CD4-positive, alpha-beta T cell (primary cell): ENCODE measurements at regions not wholly inside any gene's neighbourhood (a gene's known extent, or its start where the extent isn't known, plus 50 kb on each side); places are given as distances from the start of the nearest gene placed in this dataset.

Source experiments
- ATAC-seq: fragments of 200-7000 bp; cut with Tn5 transposase; one replicate; pipeline ENCODE4 v1.10.0; 2022; ENCODE audit warnings: mild to moderate bottlenecking; ENCODE audit not compliant: poor library complexity
- CTCF ChIA-PET: fragments of 350-600 bp; sonication (Branson Sonifier 250); formaldehyde crosslinking; loops from one replicate; lab custom pipeline; 2021; ENCODE audit warnings: antibody characterized with exemption, inconsistent platforms; lab: Charles Lee
- POLR2A ChIA-PET: fragments of 350-600 bp; sonication (Branson Sonifier 250); formaldehyde crosslinking; loops from one replicate; lab custom pipeline; 2021; ENCODE audit warnings: antibody characterized with exemption, inconsistent platforms; lab: Charles Lee
- DNase-seq, 14 experiments: peaks; one replicate each; pipeline ENCODE4 v3.0.0-alpha.2; 2013 to 2020; ENCODE audit warnings: mixed read lengths in 2 of 14
- H3K27ac ChIP-seq, 2 donors: one replicate each; pipeline versions ENCODE4 v1.5.1 to v1.7.0; 2013; ENCODE audit warnings: low read length in 2 of 2, low read depth in 1 of 2, mild to moderate bottlenecking in 1 of 2
- H3K27me3 ChIP-seq, 2 experiments: 1 replicate in 1 of 2; 2 replicates in 1 of 2; pipeline versions ENCODE4 v1.6.1 to v1.7.0; 2013; ENCODE audit warnings: low read length in 2 of 2, control low read depth in 1 of 2, mild to moderate bottlenecking in 1 of 2, moderate library complexity in 1 of 2; ENCODE audit not compliant: insufficient read depth in 2 of 2, control insufficient read depth in 1 of 2
- H3K36me3 ChIP-seq: one replicate; pipeline ENCODE4 v1.6.1; 2013; ENCODE audit warnings: low read length, control low read depth; ENCODE audit not compliant: insufficient read depth
- H3K4me1 ChIP-seq: one replicate; pipeline ENCODE4 v1.6.1; 2013; ENCODE audit warnings: low read length, control low read depth; ENCODE audit not compliant: insufficient read depth
- H3K4me3 ChIP-seq: one replicate; pipeline ENCODE4 v1.5.1; 2013; ENCODE audit warnings: mild to moderate bottlenecking, low read length, moderate library complexity
- H3K9me3 ChIP-seq, 2 experiments: 1 replicate in 1 of 2; 2 replicates in 1 of 2; pipeline versions ENCODE4 v1.6.1 to v1.7.0; 2013; ENCODE audit warnings: low read length in 2 of 2, mild to moderate bottlenecking in 2 of 2, control low read depth in 1 of 2, moderate library complexity in 1 of 2; ENCODE audit not compliant: control insufficient read depth in 1 of 2, insufficient read depth in 1 of 2
- H3K27ac Mint-ChIP-seq: one replicate; pipeline ENCODE4 v1.8.0; 2020; ENCODE audit warnings: mixed read lengths
- H3K27me3 Mint-ChIP-seq: one replicate; pipeline ENCODE4 v1.8.0; 2021; ENCODE audit warnings: mixed read lengths
- H3K36me3 Mint-ChIP-seq: one replicate; pipeline ENCODE4 v1.8.0; 2021; ENCODE audit warnings: low read depth, mixed read lengths
- H3K4me1 Mint-ChIP-seq: one replicate; pipeline ENCODE4 v1.8.0; 2021; ENCODE audit warnings: low read depth, mixed read lengths
- H3K4me3 Mint-ChIP-seq: one replicate; pipeline ENCODE4 v1.8.0; 2020; ENCODE audit warnings: mild to moderate bottlenecking, mixed read lengths
- H3K9me3 Mint-ChIP-seq: one replicate; pipeline ENCODE4 v1.8.0; 2020; ENCODE audit warnings: mixed read lengths
- intact Hi-C, 2 experiments: fragments of 100-400 bp; cut with DNase I in 1 of 2; cut with micrococcal nuclease in 1 of 2; formaldehyde crosslinking; loops; one replicate each; pipeline versions ENCODE4 v1.15.1 to v1.9.0; 2023 to 2025; cut with DNase I, micrococcal nuclease
- TF ChIP-seq, protein P1 (sequence below): fragments of 200-600 bp; IDR thresholded peaks from one replicate; pipeline ENCODE4 v1.8.0; 2022; ENCODE audit warnings: antibody characterized with exemption, mild to moderate bottlenecking

DNA sequence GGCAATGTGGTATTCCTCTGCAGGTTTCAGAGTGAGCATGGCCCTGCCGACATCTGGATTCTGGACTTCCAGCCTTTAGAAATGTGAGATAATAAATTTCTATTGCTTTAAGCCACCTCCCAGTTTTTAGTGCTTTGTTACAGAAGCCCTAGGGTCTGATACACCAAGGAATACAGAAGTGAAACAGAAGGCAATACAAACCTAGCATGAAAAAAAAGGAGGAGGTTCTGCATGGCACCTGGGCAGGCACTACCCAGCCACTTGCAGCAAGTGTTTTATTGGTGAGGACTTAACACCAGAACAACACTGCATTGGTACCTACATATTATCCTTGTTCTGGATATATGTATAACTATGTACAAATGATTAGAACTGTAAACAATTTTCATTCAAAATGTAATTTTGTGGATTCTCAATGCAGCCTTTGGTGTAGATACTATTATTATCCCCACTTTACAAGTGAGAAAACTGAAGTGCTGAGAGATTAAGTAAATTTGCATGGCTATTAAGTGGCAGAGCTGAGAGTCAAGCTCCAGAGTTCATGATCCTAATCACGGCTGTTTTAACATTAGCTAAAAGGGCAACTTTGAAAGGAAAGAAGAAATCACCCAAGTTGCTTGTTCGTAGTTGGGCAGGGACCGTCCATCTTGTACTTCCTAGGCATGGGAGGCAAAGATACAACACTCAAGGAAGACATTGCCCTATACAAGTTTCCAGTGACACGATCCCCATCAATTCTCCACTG, 71.8 kb downstream of the IL21 start:
- Histone ChIP-seq H3K27me3 (no peaks in the 10 kb centered on the region), H3K4me1 (no peaks in the 10 kb centered on the region), H3K9me3 (no peaks in the 10 kb centered on the region), H3K4me3 (no peak overlapping the region), H3K36me3 (no peaks in the 10 kb centered on the region), H3K27ac (no peak overlapping the region)
- H3K9me3 Mint-ChIP-seq = no peaks in the 10 kb centered on the region
- TF ChIP-seq, protein P1, sequence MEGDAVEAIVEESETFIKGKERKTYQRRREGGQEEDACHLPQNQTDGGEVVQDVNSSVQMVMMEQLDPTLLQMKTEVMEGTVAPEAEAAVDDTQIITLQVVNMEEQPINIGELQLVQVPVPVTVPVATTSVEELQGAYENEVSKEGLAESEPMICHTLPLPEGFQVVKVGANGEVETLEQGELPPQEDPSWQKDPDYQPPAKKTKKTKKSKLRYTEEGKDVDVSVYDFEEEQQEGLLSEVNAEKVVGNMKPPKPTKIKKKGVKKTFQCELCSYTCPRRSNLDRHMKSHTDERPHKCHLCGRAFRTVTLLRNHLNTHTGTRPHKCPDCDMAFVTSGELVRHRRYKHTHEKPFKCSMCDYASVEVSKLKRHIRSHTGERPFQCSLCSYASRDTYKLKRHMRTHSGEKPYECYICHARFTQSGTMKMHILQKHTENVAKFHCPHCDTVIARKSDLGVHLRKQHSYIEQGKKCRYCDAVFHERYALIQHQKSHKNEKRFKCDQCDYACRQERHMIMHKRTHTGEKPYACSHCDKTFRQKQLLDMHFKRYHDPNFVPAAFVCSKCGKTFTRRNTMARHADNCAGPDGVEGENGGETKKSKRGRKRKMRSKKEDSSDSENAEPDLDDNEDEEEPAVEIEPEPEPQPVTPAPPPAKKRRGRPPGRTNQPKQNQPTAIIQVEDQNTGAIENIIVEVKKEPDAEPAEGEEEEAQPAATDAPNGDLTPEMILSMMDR = no peak
- ATAC-seq = no peak
- ChIA-PET POLR2A (no interaction called here), CTCF (interaction anchor here (0.6 kb wide), 1 partner anchor 120 kb away, joined by 3 read pairs; no protein-coding TSS in a partner anchor)
- no peaks in the 10 kb centered on the region for H3K27me3 Mint-ChIP-seq
- intact Hi-C loops = no loop called here
- no peak overlapping the region for H3K4me3 Mint-ChIP-seq
- DNase-seq = no peak
- H3K4me1 Mint-ChIP-seq = no peaks in the 10 kb centered on the region
- H3K27ac Mint-ChIP-seq = no peak overlapping the region
- H3K36me3 Mint-ChIP-seq = no peaks in the 10 kb centered on the region

DNA sequence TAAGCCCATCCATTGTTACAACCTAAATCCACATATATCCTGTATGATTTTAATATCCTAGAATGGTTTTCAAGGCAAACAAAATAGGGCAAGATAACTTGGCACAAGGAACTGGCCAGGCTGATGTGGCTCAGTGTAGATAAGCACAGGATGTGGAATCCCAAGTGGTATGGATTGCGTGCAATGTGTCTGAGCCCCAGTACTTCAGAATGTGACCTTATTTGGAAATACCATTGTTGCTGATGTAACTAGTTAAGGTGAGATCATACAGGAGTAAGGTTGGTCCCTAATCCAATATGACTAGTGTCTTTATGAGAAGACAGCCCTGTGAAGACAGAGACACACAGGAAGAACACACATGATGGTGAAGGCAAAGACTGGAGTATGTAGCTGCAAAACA, 72.4 kb downstream of the IL21 start:
- CTCF ChIA-PET = no interaction called here
- no peaks in the 10 kb centered on the region for H3K36me3 ChIP-seq
- no peak overlapping the region for H3K4me3 ChIP-seq
- Mint-ChIP-seq H3K4me3 (no peak overlapping the region), H3K9me3 (no peaks in the 10 kb centered on the region), H3K36me3 (no peaks in the 10 kb centered on the region), H3K4me1 (no peaks in the 10 kb centered on the region), H3K27me3 (no peaks in the 10 kb centered on the region), H3K27ac (no peak overlapping the region)
- TF ChIP-seq, protein P1 = no peak
- H3K27ac ChIP-seq = no peak overlapping the region
- ATAC-seq (no peak), DNase-seq (no peak)
- POLR2A ChIA-PET = no interaction called here
- intact Hi-C loops = no loop called here
- H3K27me3 ChIP-seq = no peaks in the 10 kb centered on the region
- no peaks in the 10 kb centered on the region for H3K9me3 ChIP-seq
- H3K4me1 ChIP-seq = peaks cover under 1% of the 10 kb centered on the region

DNA sequence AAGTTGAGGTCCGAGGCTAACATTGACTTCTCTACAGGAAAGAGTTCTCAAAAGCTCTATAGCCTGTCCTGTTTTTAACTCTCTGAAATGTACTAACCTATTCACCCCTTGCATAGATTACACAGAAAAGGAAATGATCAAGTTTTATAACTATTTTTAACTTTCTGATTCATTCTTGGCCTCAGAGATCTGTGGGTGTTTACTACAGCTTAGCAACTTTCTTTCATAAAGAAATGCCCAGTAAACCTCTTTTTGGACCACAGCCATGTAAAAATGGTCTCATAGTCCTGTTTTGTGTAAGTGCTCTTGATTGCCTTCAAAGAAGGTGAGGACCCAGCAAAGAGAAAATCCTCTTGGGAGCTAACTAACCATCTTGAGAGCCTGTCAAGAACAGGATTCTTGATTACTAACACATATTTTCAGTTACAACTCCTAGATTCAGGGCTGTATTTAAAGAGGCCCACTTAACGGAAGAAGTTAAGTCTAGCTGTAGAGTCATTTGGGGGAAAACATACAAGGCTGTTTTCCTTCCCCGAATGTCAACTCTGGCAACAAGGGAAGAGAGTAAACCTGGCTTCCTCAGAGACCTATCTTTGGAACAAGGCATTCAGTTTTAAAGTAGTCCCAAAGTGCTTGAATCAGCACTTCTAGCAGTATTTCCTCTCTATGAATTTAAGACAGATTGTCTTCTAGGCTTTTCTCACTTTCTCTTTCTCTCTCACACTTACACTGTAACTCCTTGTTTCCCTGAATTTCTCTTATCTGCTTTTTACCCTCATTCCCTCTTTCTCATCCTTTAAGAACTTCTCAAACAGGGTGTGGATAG, 78.2 kb downstream of the IL21 start:
- Mint-ChIP-seq H3K4me3 (no peak overlapping the region), H3K9me3 (no peaks in the 10 kb centered on the region), H3K27me3 (no peaks in the 10 kb centered on the region), H3K4me1 (peaks cover 28% of the 10 kb centered on the region), H3K27ac (peak overlapping the region; percentile 1), H3K36me3 (no peaks in the 10 kb centered on the region)
- CTCF ChIA-PET = no interaction called here
- Histone ChIP-seq H3K36me3 (no peaks in the 10 kb centered on the region), H3K4me3 (no peak overlapping the region), H3K27ac (no peak overlapping the region), H3K4me1 (peaks cover 9% of the 10 kb centered on the region), H3K27me3 (no peaks in the 10 kb centered on the region), H3K9me3 (no peaks in the 10 kb centered on the region)
- DNase-seq (peak in 1 of 14 experiments; percentile 50), ATAC-seq (no peak)
- POLR2A ChIA-PET = interaction anchor here (0.9 to 1.2 kb wide), 2 partner anchors 10 to 35 kb away, joined by 3 read pairs; no protein-coding TSS in a partner anchor
- intact Hi-C loops = no loop called here
- TF ChIP-seq, protein P1 = no peak
